NCI-H187 (cell line): ENCODE measurements at regions not wholly inside any gene's neighbourhood (a gene's known extent, or its start where the extent isn't known, plus 50 kb on each side); places are given as distances from the start of the nearest gene placed in this dataset.

Source experiments
- DNase-seq, 2 experiments: peaks; one replicate each; lab custom pipeline; 2025; lab: John Stamatoyannopoulos, UW

- DNase-seq: no peak
Observed at GRCh38 chr10:91036807-91037411, 116.0 kb upstream of the ANKRD1 start.

DNA sequence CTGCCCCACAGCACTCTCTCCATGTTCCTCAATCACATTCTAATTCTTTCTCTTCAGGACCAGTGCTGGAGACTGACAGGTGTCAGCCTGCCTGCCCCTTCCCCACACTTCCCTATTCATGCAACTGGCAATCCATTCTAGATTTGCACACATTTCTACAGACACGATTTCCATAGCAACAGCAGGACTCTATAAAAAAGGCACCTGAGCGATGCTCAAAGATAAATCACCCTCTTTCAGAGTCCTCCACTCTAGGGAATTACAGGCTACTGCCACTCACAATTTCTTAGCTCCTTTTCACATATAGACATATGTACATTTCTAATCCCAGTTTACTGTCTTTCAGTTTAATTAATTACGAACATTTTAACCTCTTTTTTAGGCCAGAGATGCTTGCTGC, 118.1 kb upstream of the ANKRD1 start:
- no peak for DNase-seq

- DNase-seq: no peak
Observed at GRCh38 chr10:91040343-91040742, 119.5 kb upstream of the ANKRD1 start.

GRCh38 chr10:91042069-91042468, 121.2 kb upstream of the ANKRD1 start:
- no peak for DNase-seq

DNA sequence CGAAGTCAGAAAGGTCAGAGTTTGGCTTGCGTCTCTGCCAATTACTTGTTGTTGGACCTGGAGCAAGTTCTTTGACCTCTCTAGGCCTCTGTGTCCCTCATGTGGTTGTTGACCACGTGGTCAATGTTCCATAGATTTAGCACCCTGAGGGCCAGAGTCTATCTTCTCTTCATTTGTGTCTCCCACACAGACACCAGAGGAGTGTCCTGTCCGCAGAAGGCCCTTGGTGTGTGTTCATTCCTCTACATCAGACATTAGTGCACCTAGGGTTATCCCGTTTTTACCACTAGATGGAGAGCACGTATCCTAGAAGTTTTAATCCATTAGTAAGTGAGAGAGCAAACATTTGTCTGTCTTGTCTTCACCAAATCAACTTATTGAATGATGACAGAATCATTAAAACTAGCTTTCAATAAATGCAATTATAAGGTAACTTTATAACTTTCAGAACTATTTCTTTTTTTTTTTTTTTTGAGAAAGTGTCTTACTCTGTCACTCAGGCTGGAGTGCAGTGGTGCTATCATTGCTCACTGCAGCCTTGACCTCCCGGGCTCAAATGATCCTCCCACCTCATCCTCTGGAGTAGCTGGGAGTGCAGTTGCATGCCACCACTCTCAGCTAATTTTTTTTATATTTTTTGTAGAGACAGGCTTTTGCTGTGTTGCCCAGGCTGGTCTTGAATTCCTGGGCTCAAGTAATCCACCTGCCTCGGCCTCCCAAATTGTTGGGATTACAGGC, 122.5 kb upstream of the ANKRD1 start:
- no peak for DNase-seq

DNA sequence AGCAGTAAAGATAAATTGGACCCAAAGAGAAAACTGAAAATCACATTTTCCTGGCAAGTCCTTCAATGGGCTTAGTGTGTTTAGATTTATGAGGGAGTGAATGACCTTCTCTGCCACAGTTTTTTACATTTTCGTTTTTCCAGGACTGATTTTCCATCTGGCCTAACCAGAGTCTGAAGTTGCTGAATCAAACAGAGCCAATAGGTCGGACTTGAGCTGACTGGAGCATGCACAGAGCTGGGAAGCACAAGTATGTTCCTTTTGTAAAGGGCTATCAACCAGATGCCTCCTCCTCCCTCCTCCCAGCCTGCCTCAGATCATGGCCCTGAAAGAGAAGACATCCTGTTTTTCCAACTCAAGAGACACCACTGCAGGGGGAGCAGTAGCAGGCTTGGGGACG, 126.0 kb upstream of the ANKRD1 start:
- no peak for DNase-seq

GRCh38 chr10:91048380-91048779, 127.5 kb upstream of the ANKRD1 start:
- DNase-seq: no peak

- no peak for DNase-seq
Observed at GRCh38 chr10:91049296-91049987, 128.6 kb upstream of the ANKRD1 start.

- DNase-seq: no peak
Observed at GRCh38 chr10:91049988-91050360, 129.1 kb upstream of the ANKRD1 start.

DNA sequence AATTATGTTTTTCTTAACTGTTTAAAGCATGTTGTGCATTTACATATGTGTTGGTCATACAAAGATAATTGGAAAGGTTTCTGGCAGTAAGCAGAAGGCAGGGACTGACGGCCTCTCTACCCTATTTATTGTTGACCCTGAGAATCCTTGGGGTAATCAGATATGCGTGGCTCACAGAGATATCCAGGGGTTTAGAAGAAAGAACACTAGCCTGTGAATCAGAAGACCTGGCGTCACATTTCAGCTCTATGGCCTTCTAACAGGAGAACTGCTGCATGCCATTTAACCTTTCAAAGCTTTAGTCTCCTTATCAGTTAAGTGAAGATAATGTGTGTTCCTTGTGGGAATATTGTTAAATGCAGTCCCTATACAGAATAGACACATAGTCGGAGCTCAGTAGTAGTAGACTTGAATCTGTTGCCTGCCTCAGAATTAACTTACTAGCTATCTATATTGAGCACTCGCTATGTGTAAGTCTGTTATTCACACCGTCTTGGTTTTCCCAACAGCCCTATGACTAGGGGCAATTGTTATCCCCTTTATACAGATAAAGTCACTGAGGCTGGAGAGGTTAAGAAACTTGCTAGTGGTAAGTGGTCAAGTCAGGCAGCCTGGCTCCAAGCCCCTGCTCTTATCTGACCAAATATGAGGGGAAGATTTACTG, 129.6 kb upstream of the ANKRD1 start:
- DNase-seq: no peak

DNA sequence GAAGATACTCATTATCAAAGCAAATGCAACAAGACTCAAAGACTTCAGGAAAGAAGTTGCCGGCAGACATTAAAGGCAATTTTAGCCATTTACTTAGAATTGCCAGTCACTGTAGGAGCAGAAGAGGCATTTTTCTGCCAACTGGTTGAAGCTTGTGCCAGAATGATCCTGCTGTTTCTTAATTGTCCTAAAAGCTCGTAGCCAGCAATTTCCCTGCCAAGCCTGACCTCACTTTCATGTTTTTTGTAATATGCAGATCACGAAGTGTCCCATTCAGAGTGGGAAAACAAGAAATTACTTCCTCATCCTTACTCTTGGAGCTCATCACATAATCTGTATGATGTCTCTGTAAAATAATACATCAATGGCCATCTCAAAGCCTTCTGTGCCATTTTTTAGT, 130.9 kb upstream of the ANKRD1 start:
- no peak for DNase-seq

GRCh38 chr10:91054325-91054724, 133.4 kb upstream of the ANKRD1 start:
- no peak for DNase-seq

DNA sequence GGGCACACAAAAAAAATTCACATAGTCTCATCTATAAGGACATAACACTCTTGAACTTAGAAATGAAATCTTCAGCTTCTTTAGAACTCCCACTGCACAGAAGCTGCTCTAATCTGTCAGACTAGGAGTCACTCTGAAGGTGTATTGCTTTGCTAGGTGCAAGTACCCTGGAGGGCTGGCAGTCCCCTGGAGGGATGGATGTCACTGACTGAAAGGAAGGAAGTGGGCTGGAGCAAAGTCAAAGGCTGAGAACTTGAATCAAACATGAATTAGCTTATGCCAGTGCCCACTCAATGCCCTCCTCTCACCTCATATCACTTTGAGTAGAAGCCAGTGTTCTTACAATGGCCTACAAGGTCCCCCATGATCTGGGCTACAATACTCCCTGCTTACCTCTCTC, 140.3 kb upstream of the ANKRD1 start:
- DNase-seq: no peak

GRCh38 chr10:91061608-91062007, 140.7 kb upstream of the ANKRD1 start:
- no peak for DNase-seq

DNA sequence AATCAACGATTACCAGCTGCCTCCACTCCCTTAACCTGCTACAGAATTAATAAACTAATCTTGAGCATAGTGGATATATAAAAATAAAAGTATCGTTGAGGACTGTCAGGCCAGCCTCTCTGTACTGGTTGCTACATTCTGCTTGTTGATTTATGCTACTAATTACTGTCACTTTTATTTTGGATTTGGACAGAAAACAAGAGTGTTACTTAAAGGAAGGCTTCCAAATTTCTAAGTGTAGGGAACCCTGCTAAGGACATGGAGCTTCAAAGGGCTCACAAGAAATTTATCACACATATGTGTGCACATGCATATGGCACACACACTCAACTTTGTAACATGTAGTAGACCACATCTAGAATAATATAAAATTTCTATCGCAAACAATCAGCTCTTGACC, 141.2 kb upstream of the ANKRD1 start:
- DNase-seq: no peak

DNA sequence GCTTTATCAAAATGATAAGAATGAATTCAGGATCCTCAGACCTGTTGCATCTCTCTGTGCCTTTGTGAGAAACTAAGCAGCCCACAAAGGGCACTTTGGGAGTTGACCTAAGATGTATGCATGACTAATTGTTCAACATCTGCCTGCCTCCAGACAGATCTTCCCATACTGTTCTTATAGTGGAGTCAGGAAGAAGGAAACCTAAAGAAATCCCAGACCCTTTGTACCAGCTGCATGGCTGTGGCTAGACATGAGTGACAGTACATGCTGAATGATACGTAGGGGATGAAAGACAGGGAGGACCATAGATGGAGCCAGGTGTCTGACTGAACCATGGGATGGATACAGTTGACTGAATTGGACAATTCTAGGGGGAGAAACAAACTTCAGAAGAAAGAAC, 148.7 kb upstream of the PCGF5 start:
- no peak for DNase-seq

GRCh38 chr10:91073286-91073979, 147.0 kb upstream of the PCGF5 start:
- DNase-seq: no peak

DNA sequence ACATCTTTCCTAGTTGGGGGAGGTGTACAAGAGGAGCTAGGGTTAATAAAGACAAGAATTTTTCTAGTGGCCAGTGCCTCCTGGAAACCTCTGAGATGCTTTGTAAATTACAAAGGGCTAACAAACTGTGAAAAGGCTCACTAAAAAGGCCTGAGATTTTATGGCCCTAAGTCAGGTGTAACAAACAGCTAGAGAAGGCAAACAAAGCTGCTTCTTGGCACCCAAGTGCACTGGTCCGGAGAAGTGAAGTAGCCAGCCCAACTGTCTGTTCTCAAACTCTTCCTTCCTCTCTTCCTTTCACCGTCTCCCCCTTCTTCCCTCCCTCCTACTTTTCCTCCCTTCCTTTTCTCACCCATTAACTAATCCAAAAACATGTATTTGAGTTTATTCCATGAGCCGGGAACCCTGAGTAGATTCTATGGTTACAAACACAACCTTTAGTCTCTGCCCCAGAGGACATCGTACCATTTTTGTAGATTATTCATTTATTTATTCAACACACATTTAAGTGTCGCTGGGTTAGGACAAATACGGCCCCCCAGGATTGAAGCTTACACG, 143.4 kb upstream of the PCGF5 start:
- DNase-seq: no peak

GRCh38 chr10:91077549-91078071, 142.9 kb upstream of the PCGF5 start:
- DNase-seq: no peak

- no peak for DNase-seq
Observed at GRCh38 chr10:91080776-91081175, 139.7 kb upstream of the PCGF5 start.

GRCh38 chr10:91082447-91082846, 138.0 kb upstream of the PCGF5 start:
- no peak for DNase-seq
